HG02571 (cell line): ENCODE measurements at regions not wholly inside any gene's neighbourhood (a gene's known extent, or its start where the extent isn't known, plus 50 kb on each side); places are given as distances from the start of the nearest gene placed in this dataset.

Experiments
- ATAC-seq: cut with Tn5 transposase; IDR thresholded peaks from one replicate; pipeline ENCODE4 v1.9.1; 2021; ENCODE audit warnings: mild to moderate bottlenecking, moderate library complexity; ENCODE audit not compliant: unreplicated experiment

GRCh38 chr1:88399690-88400089 lies 284.4 kb upstream of the PKN2 start:
- ATAC-seq = peak; percentile 64

GRCh38 chr1:88401313-88401712 lies 282.8 kb upstream of the PKN2 start:
- ATAC-seq = peak; percentile 70

- no peak for ATAC-seq
These were observed 279.5 kb upstream of the PKN2 start for GRCh38 chr1:88404582-88404981.

- no peak for ATAC-seq
These were observed 276.8 kb upstream of the PKN2 start for GRCh38 chr1:88407248-88407647.

GRCh38 chr1:88421997-88422396 lies 262.1 kb upstream of the PKN2 start:
- ATAC-seq = no peak

GRCh38 chr1:88433556-88433955 lies 250.5 kb upstream of the PKN2 start:
- ATAC-seq = no peak

- ATAC-seq = no peak
These were observed 249.2 kb upstream of the PKN2 start for GRCh38 chr1:88434836-88435235.

GRCh38 chr1:88441022-88441421 lies 243.1 kb upstream of the PKN2 start:
- no peak for ATAC-seq

- no peak for ATAC-seq
These were observed 232.2 kb upstream of the PKN2 start for GRCh38 chr1:88451856-88452255.

GRCh38 chr1:88453295-88453694 lies 230.8 kb upstream of the PKN2 start:
- no peak for ATAC-seq

- no peak for ATAC-seq
These were observed 229.3 kb upstream of the PKN2 start for GRCh38 chr1:88454781-88455180.

GRCh38 chr1:88455621-88456256 lies 228.3 kb upstream of the PKN2 start:
- no peak for ATAC-seq

GRCh38 chr1:88457197-88457596 lies 226.9 kb upstream of the PKN2 start:
- ATAC-seq = no peak

- ATAC-seq = no peak
These were observed 223.1 kb upstream of the PKN2 start for GRCh38 chr1:88461007-88461406.

- ATAC-seq = no peak
These were observed 222.0 kb upstream of the PKN2 start for GRCh38 chr1:88462096-88462487.

GRCh38 chr1:88462488-88463261 lies 221.4 kb upstream of the PKN2 start:
- ATAC-seq = no peak

GRCh38 chr1:88463401-88463985 lies 220.6 kb upstream of the PKN2 start:
- no peak for ATAC-seq

GRCh38 chr1:88466011-88466410 lies 218.1 kb upstream of the PKN2 start:
- no peak for ATAC-seq

- ATAC-seq = no peak
These were observed 217.0 kb upstream of the PKN2 start for GRCh38 chr1:88466899-88467580.

GRCh38 chr1:88472298-88472697 lies 211.8 kb upstream of the PKN2 start:
- ATAC-seq = no peak

GRCh38 chr1:88472714-88473113 lies 211.4 kb upstream of the PKN2 start:
- no peak for ATAC-seq
